Sigmoid colon (tissue), 6 donors: ENCODE measurements at regions not wholly inside any gene's neighbourhood (a gene's known extent, or its start where the extent isn't known, plus 50 kb on each side); places are given as distances from the start of the nearest gene placed in this dataset.

ENCODE experiments used
- DNase-seq: peaks from one replicate; pipeline ENCODE4 v3.0.0-alpha.2; 2019
- H3K27ac ChIP-seq, 4 donors: fragments of 200-600 bp; sonication (generic); one replicate each; pipeline ENCODE4 v1.5.1; 2016 to 2019; ENCODE audit warnings: mild to moderate bottlenecking in 1 of 4
- H3K27me3 ChIP-seq, 3 donors: fragments of 200-600 bp; sonication (generic); one replicate each; pipeline ENCODE4 v1.5.1; 2019; ENCODE audit warnings: mild to moderate bottlenecking in 1 of 3
- H3K36me3 ChIP-seq, 4 donors: fragments of 200-600 bp; sonication (generic); one replicate each; pipeline ENCODE4 v1.5.1; 2016 to 2019
- H3K4me1 ChIP-seq, 4 donors: fragments of 200-600 bp; sonication (generic); one replicate each; pipeline ENCODE4 v1.5.1; 2017 to 2019
- H3K4me3 ChIP-seq, 4 donors: fragments of 200-600 bp; sonication (generic); one replicate each; pipeline ENCODE4 v1.5.1; 2017 to 2019; ENCODE audit warnings: mild to moderate bottlenecking in 2 of 4, moderate library complexity in 1 of 4
- H3K9me3 ChIP-seq, 4 donors: fragments of 200-600 bp in 3 of 4; sonication (generic) in 3 of 4; one replicate each; pipeline versions ENCODE4 v1.5.1 to v1.6.1; 2013 to 2019
- EP300 ChIP-seq, 4 donors: sonication (generic); formaldehyde crosslinking; IDR thresholded peaks; one replicate each; pipeline ENCODE4 v1.6.1; 2017; ENCODE audit warnings: antibody characterized with exemption in 4 of 4
- POLR2A ChIP-seq, 2 donors: fragments of 450-650 bp; IDR thresholded peaks; one replicate each; pipeline ENCODE4 v1.6.1; 2016; ENCODE audit warnings: antibody characterized with exemption in 2 of 2, mild to moderate bottlenecking in 2 of 2, moderate library complexity in 2 of 2
- POLR2AphosphoS5 ChIP-seq, 4 donors: sonication (generic); formaldehyde crosslinking; IDR thresholded peaks; one replicate each; pipeline ENCODE4 v1.6.1; 2017; ENCODE audit warnings: antibody characterized with exemption in 4 of 4
- WGBS, 2 donors: extraction: QIAGEN DNeasy Blood & Tissue Kit; methylation state at CpG; one replicate each; pipeline ENCODE4 v1.1.7; 2013; 5-methylcytosine and 5-hydroxymethylcytosine counted together
- intact Hi-C: fragments of 100-400 bp; cut with DNase I; formaldehyde crosslinking; loops from one replicate; pipeline ENCODE4 v1.15.1; 2023
- TF ChIP-seq, protein P1 (sequence below), 4 experiments: fragments of 450-650 bp in 3 of 4; fragments of 200-600 bp in 1 of 4; IDR thresholded peaks; one replicate each; pipeline ENCODE4 v1.5.1; 2016 to 2019; ENCODE audit warnings: antibody characterized with exemption in 4 of 4, mild to moderate bottlenecking in 3 of 4, moderate library complexity in 2 of 4
- donor health status: healthy with polysubstance abuse.
- donor health status: healthy.

DNA sequence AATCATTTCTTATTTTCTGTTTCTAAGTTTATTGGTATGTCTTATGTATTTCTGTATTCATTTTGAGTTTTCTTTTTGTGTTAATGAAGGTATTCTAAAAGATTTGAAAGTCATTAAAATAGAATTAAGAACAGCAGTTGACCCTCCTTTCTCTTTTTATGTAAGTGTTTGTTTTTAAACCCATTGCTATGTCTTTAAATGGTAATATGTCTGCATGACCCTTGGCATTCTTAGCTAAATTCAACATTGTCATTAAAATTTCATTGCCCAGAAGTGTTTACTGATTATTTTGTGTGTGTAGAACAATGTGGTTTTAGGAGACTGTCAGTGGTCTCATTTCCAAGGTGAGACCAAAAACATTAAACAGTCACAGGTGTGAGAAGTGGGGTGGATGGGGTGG, 197.8 kb downstream of the PCDH7 start:
- no peaks in the 10 kb centered on the region for H3K27me3 ChIP-seq
- intact Hi-C loops = no loop called here
- no peaks in the 10 kb centered on the region for H3K9me3 ChIP-seq
- H3K27ac ChIP-seq = no peak overlapping the region
- DNase-seq = no peak
- peaks cover 0 to 4% (median 0%) of the 10 kb centered on the region in 4 donors for H3K4me1 ChIP-seq
- no peak overlapping the region for H3K4me3 ChIP-seq
- peaks cover 0 to 14% (median 0%) of the 10 kb centered on the region in 4 donors for H3K36me3 ChIP-seq
- TF ChIP-seq POLR2AphosphoS5 (IDR thresholded peaks at IDR 0.05) (no peak), POLR2A (IDR thresholded peaks at IDR 0.05) (no peak), EP300 (IDR thresholded peaks at IDR 0.05) (no peak)
- TF ChIP-seq, protein P1, sequence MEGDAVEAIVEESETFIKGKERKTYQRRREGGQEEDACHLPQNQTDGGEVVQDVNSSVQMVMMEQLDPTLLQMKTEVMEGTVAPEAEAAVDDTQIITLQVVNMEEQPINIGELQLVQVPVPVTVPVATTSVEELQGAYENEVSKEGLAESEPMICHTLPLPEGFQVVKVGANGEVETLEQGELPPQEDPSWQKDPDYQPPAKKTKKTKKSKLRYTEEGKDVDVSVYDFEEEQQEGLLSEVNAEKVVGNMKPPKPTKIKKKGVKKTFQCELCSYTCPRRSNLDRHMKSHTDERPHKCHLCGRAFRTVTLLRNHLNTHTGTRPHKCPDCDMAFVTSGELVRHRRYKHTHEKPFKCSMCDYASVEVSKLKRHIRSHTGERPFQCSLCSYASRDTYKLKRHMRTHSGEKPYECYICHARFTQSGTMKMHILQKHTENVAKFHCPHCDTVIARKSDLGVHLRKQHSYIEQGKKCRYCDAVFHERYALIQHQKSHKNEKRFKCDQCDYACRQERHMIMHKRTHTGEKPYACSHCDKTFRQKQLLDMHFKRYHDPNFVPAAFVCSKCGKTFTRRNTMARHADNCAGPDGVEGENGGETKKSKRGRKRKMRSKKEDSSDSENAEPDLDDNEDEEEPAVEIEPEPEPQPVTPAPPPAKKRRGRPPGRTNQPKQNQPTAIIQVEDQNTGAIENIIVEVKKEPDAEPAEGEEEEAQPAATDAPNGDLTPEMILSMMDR (IDR thresholded peaks at IDR 0.05) = no peak

DNA sequence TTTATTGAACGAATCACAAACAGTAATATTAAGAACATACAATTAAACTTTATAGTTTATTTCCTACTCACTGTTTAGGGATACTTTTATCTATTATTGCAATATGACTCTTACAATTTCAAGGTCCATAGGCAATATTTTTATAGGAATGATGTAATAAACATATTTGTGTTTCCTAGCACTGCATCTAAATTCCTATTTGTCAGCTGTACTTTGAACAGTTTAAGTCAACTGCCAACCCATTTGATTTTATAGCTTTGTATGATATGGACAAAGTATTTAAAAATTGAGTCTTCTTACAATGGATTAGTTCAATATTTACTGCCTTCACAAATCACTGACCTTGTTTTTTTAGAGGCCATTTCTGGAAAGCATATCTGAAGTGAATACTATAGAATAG, 199.3 kb downstream of the PCDH7 start:
- peaks cover 0 to 14% (median 0%) of the 10 kb centered on the region in 4 donors for H3K36me3 ChIP-seq
- H3K27me3 ChIP-seq = no peaks in the 10 kb centered on the region
- TF ChIP-seq POLR2A (IDR thresholded peaks at IDR 0.05) (no peak), POLR2AphosphoS5 (IDR thresholded peaks at IDR 0.05) (no peak), EP300 (IDR thresholded peaks at IDR 0.05) (no peak)
- TF ChIP-seq, protein P1 (IDR thresholded peaks at IDR 0.05) = no peak
- no peak overlapping the region for H3K4me3 ChIP-seq
- intact Hi-C loops = no loop called here
- WGBS, 2 donors = 29 to 62% methylated on average over 1 of the region's 1 CpG
- H3K27ac ChIP-seq = no peak overlapping the region
- DNase-seq = no peak
- peaks cover 0 to 4% (median 0%) of the 10 kb centered on the region in 4 donors for H3K4me1 ChIP-seq
- H3K9me3 ChIP-seq = no peaks in the 10 kb centered on the region

DNA sequence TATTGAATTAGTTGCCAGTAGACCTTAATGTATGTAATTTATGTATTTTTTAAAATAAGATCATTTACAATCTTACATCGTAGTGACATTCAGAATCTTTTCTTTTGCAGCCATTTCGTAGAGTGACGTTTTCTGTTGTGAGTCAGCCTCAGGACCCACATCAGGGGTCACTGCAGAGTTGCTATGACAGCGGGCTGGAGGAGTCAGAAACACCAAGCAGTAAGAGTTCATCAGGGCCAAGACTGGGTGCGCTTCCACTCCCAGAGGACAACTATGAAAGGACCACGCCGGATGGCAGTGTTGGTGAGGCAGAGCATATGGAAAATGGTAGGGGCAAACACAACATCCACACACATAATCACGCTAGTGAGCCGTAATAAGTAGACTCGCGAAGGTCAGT, 199.9 kb downstream of the PCDH7 start:
- peaks cover 0 to 14% (median 0%) of the 10 kb centered on the region in 4 donors for H3K36me3 ChIP-seq
- intact Hi-C loops = no loop called here

DNA sequence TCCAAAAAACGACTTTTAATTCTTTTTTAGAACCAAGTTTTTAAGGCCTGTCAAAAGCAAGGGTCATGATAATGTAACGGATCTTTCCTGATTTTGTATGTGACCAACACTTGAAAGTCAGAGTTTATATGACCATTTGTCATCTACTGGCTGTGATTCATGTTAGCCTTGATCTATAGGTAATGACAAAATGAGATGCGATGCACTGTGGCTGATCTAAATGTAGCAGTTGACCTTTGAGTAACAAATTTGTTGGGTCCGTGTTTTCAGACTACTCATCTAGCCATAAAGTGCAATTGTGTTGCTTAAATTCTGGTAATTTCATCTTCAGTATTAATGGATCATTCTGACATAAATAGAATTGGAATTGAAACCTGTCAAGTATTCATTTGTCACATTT, 202.5 kb downstream of the PCDH7 start:
- H3K4me3 ChIP-seq = no peak overlapping the region
- no peaks in the 10 kb centered on the region for H3K27me3 ChIP-seq
- H3K27ac ChIP-seq = no peak overlapping the region
- 85 to 88% methylated on average over 4 of the region's 4 CpGs for WGBS, 2 donors
- intact Hi-C loops = no loop called here
- H3K4me1 ChIP-seq = peaks cover 0 to 3% (median 0%) of the 10 kb centered on the region in 4 donors
- DNase-seq = no peak
- peaks cover 0 to 14% (median 0%) of the 10 kb centered on the region in 4 donors for H3K36me3 ChIP-seq
- no peaks in the 10 kb centered on the region for H3K9me3 ChIP-seq
- TF ChIP-seq, protein P1 (IDR thresholded peaks at IDR 0.05) = no peak
- no peak for TF ChIP-seq POLR2AphosphoS5 (IDR thresholded peaks at IDR 0.05)
- no peak for TF ChIP-seq POLR2A (IDR thresholded peaks at IDR 0.05)

More for the DNA sequence above, 199.9 kb downstream of the PCDH7 start:
- H3K9me3 ChIP-seq = no peaks in the 10 kb centered on the region
- TF ChIP-seq EP300 (IDR thresholded peaks at IDR 0.05) (no peak), POLR2A (IDR thresholded peaks at IDR 0.05) (no peak), POLR2AphosphoS5 (IDR thresholded peaks at IDR 0.05) (no peak)
- TF ChIP-seq, protein P1 (IDR thresholded peaks at IDR 0.05) = no peak
- no peak for DNase-seq
- no peaks in the 10 kb centered on the region for H3K27me3 ChIP-seq
- H3K4me3 ChIP-seq = no peak overlapping the region
- H3K27ac ChIP-seq = no peak overlapping the region
- WGBS, 2 donors = 93 to 95% methylated on average over 11 of the region's 11 CpGs
- H3K4me1 ChIP-seq = peaks cover 0 to 4% (median 0%) of the 10 kb centered on the region in 4 donors

- DNase-seq = no peak
- intact Hi-C loops = no loop called here
- H3K36me3 ChIP-seq = peaks cover 0 to 14% (median 0%) of the 10 kb centered on the region in 4 donors
- H3K4me3 ChIP-seq = no peak overlapping the region
- H3K27ac ChIP-seq = no peak overlapping the region
- H3K4me1 ChIP-seq = no peaks in the 10 kb centered on the region
- no peaks in the 10 kb centered on the region for H3K27me3 ChIP-seq
- no peaks in the 10 kb centered on the region for H3K9me3 ChIP-seq
- TF ChIP-seq, protein P1 (IDR thresholded peaks at IDR 0.05) = no peak
- TF ChIP-seq POLR2AphosphoS5 (IDR thresholded peaks at IDR 0.05) = no peak
- TF ChIP-seq POLR2A (IDR thresholded peaks at IDR 0.05) = no peak
- no peak for TF ChIP-seq EP300 (IDR thresholded peaks at IDR 0.05)
These were observed 204.3 kb downstream of the PCDH7 start for GRCh38 chr4:30924495-30924894.
